ENCODE measurements at regions not wholly inside any gene's neighbourhood (a gene's known extent, or its start where the extent isn't known, plus 50 kb on each side); places are given as distances from the start of the nearest gene placed in this dataset.

DNA sequence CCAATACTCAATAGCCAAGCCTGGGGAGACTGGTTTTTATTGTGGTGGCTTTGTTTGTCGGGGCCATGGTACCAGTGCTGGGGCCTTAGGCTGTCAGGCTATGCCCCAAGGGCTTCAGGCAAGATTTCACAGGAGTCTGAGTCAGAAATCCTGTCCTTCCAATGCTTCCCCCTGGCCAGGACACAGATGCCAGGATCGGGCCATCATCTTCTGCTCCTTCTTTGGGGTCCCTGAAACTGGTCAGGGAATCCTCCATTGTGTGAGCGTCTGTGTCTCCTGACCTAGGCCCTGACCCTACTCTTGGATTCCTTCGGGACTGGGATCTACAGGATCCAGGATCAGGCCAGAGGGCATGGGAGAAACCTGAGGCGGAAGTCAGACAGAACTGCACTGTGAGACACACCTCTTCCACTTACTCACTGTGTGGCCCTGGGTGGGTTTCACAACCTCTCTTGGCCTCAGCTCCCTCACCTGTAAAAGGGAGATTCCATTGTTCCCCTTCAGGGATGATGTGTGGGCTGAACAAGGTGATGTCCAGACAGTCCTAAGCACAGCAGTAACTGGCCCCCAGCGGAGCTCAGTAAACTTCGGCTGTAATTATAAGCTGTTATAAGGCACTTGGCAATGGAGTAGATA, 292.7 kb downstream of the UACA start:
- H3K4me3 ChIP-seq (ENCODE audit: low read depth, low read length): no peak overlapping the region
- DNase-seq (ENCODE audit: low read depth): no peak
- TF ChIP-seq CTCF (IDR thresholded peaks at IDR 0.05; ENCODE audit: control insufficient read depth, extremely low read depth, insufficient read depth): no peak

- no peak for DNase-seq (ENCODE audit: low read depth)
- no peak overlapping the region for H3K4me3 ChIP-seq (ENCODE audit: low read depth, low read length)
- no peak for TF ChIP-seq CTCF (IDR thresholded peaks at IDR 0.05; ENCODE audit: control insufficient read depth, extremely low read depth, insufficient read depth)
Observed at GRCh38 chr15:70469651-70470555, 293.5 kb downstream of the UACA start.

GRCh38 chr15:70469182-70469581, 294.2 kb downstream of the UACA start:
- no peak overlapping the region for H3K4me3 ChIP-seq (ENCODE audit: low read depth, low read length)
- DNase-seq (ENCODE audit: low read depth): no peak
- no peak for TF ChIP-seq CTCF (IDR thresholded peaks at IDR 0.05; ENCODE audit: control insufficient read depth, extremely low read depth, insufficient read depth)

DNA sequence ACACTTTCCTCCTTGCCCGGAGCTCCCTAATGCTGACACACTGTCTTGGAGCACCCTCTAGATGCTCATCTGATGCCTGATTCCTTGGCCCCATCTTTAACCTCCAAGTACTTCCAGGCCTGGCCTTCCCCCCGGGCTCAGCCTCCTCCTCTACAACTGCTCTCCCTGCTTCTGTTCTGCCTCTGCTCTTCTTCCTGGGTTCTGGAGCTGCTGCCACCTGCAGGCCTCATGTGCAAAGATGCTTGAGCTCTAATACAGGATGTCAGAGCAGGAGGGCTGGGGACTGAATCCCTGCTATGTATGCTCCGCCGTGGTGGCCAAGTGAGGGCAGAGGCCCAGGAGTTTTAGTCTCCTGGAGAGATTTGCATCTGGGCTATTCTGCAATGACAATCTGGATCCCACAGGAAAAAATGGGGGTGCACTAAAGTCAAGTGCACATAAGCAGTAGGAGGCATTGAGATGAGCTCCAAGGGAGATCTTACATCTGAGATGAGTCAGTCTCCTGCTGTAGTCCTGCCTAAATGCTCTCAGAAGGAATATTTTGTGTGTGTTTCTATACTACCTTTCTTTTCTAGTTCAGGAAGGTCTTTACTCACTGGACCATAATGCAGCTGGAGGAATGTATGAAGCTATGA, 296.3 kb downstream of the UACA start:
- DNase-seq (ENCODE audit: low read depth): peak; percentile 30
- H3K4me3 ChIP-seq (ENCODE audit: low read depth, low read length): no peak overlapping the region
- TF ChIP-seq CTCF (IDR thresholded peaks at IDR 0.05; ENCODE audit: control insufficient read depth, extremely low read depth, insufficient read depth): peak; percentile 90

- TF ChIP-seq CTCF (IDR thresholded peaks at IDR 0.05; ENCODE audit: control insufficient read depth, extremely low read depth, insufficient read depth): no peak
- DNase-seq (ENCODE audit: low read depth): no peak
- no peak overlapping the region for H3K4me3 ChIP-seq (ENCODE audit: low read depth, low read length)
Observed at GRCh38 chr15:70466305-70466704, 297.1 kb downstream of the UACA start.

GRCh38 chr15:70465812-70466211, 297.5 kb downstream of the UACA start:
- H3K4me3 ChIP-seq (ENCODE audit: low read depth, low read length): no peak overlapping the region
- DNase-seq (ENCODE audit: low read depth): no peak
- no peak for TF ChIP-seq CTCF (IDR thresholded peaks at IDR 0.05; ENCODE audit: control insufficient read depth, extremely low read depth, insufficient read depth)
